RKO (cell line): ENCODE measurements at regions not wholly inside any gene's neighbourhood (a gene's known extent, or its start where the extent isn't known, plus 50 kb on each side); places are given as distances from the start of the nearest gene placed in this dataset.
A peak's percentile ranks its signal among the peaks of the same experiment; 100 is the strongest.

Source experiments
- DNase-seq: peaks from one replicate; pipeline ENCODE4 v3.0.0-alpha.2; 2016; ENCODE audit warnings: low spot score

DNA sequence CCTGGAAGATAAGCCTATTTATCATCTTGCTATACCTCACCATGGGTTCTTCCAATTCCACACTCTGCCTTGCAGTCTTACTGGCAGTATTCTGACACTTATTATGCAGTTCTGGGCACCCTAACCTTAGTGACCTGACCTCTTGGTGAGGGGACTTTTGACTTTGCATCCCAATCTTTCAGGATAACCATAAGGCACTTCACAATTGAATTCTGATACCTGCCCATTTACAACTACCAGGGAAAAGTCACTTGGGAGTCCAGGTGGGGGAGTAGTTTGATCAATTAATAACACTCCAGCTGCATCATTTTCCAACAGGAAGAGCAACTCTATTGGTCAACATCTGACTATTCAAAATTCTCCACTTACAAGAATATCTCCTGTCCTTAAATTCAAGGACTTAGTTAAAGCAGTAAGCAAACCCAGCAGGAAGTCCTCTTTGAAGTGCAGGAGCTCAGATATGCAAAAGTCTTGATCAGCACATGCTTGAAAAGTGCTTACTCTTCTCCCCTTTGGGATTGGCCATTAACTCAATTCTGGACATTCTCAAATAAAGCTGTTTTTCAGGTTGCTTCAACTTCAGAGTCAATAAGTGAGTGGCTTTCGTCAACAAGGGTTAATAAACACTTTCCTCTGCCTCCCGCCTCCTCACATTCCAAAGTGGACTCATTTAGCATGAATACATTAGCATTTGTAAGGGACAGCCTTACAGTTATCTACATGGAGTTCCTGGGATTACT, 177.4 kb upstream of the NRIP1 start:
- DNase-seq, result no peak

- DNase-seq, result no peak
Observed at GRCh38 chr21:15242906-15243305, 178.1 kb upstream of the NRIP1 start.

DNA sequence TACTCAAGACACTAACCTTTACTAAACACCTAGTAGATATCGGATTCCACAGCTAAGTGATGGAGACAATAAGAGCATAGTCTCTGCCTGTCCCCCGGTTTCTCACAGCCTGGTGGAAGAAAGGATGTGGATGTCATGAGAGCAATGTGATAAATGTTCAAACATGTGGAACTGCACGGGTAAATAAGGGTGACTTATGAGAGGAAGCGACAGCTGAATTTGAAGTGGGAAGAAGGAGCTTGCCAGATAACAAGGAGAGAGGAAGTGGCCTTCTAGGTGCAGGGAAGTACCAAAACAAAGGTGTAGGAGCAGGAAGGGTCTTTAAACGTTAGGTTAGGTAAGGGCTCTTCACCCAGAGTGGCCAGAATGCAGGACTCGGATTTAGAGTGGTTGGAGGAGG, 178.6 kb upstream of the NRIP1 start:
- no peak for DNase-seq

DNA sequence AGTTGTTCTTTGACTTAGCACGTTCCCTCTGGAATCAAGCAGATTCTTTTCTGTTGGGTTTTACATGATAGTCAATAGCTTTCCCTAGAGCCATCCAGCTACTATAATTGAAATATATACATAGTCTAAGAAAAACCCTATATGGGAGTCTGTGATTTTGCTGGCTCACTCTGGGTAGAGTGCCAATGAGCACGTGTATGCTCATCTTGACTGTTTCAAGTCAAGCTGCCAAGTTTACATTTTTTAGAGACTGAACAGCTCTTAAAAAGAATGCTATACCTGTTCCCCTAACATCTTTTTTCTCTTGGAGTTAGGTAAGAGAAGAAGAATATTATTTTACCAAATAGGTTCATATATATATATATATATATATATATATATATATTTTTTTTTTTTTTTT, 182.8 kb upstream of the NRIP1 start:
- no peak for DNase-seq

DNA sequence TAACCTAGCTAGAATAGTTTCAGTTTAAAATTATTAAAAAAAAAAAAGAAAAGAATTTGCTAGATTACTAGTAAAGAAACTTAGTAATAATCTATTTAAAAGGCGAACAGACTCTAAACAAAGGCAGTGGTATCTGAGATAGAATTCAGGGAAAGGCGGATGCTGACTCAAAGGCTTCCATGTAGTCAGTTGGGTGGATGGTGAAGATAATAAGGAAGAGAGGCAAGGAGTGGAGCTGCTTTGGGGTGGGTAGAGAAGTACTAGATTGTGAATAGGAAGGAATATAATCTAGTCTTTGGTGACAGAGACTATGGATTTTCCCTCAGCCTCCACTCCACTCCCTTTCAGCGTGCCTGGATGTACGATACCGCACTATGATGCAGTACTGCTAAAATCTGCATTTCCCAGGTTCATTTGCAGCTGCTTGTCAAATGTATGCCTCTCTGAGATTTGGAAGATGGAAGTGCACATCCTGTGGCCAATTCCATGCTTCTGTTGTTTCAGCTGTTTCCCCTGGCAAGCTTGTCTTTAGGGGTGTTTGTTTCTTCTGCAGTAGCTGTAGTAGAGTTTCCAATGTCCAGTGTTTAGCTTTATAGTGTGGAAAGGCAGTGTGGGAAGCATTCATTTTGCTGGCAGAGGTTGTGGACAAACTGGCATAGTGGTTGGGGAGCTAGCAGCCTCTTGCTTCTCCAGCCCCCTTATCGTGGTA, 184.6 kb upstream of the NRIP1 start:
- DNase-seq, result no peak

GRCh38 chr21:15250384-15250783, 185.6 kb upstream of the NRIP1 start:
- peak; percentile 4 for DNase-seq

DNA sequence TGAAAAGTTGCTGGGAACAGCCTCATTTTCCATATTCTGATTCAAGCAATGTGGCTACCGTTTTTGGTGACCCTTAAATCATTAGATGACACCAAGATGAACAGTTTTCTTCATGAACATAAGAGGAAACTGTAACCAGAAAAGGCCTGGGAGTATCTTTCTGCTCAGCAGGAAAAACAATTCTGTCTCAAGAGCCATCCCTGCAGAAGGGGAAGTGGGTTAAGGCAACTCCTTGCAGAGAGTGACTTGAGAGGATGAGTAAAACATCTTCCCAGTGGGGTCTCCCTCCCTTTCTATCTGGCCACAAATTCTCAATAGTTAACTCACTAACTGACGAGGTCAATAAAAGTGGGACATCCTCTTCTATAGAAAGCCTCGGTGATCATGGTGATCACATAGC, 187.6 kb upstream of the NRIP1 start:
- no peak for DNase-seq

DNA sequence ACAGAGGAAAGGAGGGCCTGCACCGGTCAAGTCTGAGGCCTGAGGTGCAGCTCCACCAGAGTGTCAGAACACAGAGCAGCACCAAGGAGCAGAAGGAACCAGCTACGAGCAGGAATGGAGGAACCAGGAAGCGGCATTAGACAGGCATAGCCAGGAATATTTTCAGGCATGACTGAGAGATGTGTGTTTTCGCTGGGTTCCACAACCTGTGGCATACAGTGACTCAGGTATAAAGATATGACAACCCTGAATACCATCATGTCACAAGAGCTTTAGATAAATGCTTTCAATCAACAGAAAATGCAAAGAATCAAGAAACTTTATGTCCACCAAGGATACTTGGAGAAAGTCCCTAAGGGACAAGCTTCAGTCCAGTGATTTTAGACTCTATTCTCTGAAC, 189.3 kb upstream of the NRIP1 start:
- DNase-seq, result no peak

DNA sequence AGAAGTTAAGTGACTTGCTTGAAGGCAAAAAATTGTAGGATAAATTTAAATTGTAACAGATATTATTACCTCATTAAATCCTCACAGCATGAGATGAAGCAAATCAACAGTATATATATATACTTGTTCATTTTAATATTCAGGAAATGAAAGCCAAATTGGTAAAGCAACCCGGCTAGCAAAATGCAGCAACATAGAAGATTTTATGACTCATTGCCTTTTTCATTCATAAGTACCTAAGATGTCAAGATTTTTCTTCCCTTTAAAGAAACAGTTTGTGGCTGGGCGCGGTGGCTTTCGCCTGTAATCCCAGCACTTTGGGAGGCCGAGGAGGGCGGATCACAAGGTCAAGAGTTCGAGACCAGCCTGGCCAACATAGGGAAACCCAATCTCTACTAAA, 190.5 kb upstream of the NRIP1 start:
- DNase-seq, result no peak

- no peak for DNase-seq
Observed at GRCh38 chr21:15255763-15256162, 191.0 kb upstream of the NRIP1 start.

- no peak for DNase-seq
Observed at GRCh38 chr21:15256996-15257395, 192.2 kb upstream of the NRIP1 start.

- no peak for DNase-seq
Observed at GRCh38 chr21:15257646-15258045, 192.8 kb upstream of the NRIP1 start.

GRCh38 chr21:15259824-15260223, 195.0 kb upstream of the NRIP1 start:
- no peak for DNase-seq

- no peak for DNase-seq
Observed at GRCh38 chr21:15260604-15261003, 195.8 kb upstream of the NRIP1 start.

GRCh38 chr21:15264084-15264665, 199.4 kb upstream of the NRIP1 start:
- DNase-seq, result no peak

DNA sequence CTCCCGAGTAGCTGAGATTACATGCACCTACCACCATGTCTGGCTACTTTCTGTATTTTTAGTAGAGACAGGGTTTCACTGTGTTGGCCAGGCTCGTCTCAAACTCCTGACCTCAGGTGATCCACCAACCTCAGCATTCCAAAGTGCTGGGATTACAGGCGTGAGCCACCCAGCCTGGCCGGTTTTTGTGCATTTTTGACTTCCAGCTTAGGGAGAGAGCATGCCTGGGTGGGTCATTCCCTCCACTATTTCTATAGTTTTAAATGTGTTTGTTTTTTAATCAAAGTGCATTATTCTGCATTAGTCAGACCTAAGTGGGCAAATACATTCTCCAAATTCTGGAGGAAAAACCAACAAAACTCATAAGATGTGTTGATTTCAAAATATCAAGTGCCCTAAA, 207.4 kb upstream of the NRIP1 start:
- no peak for DNase-seq

DNA sequence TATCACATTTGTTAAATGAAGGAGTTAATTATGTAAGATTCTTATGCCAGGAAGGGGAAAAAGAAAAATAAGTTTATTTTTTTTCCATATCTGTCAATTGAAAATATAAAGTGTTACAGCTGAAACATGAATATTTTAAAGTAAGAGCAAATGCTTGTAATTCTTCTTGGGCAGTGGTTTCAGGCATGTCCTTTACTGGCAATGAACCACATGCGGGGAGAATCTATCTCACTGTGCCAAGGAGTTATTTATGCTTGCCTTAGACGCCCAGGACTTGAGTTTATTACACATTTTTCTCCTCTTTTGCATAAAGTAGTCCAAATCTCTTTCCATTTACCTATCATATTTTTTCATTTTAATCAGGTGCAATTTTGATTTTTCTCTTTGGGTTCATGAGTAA, 207.8 kb upstream of the NRIP1 start:
- no peak for DNase-seq

GRCh38 chr21:15273244-15273643, 208.4 kb upstream of the NRIP1 start:
- DNase-seq, result no peak

DNA sequence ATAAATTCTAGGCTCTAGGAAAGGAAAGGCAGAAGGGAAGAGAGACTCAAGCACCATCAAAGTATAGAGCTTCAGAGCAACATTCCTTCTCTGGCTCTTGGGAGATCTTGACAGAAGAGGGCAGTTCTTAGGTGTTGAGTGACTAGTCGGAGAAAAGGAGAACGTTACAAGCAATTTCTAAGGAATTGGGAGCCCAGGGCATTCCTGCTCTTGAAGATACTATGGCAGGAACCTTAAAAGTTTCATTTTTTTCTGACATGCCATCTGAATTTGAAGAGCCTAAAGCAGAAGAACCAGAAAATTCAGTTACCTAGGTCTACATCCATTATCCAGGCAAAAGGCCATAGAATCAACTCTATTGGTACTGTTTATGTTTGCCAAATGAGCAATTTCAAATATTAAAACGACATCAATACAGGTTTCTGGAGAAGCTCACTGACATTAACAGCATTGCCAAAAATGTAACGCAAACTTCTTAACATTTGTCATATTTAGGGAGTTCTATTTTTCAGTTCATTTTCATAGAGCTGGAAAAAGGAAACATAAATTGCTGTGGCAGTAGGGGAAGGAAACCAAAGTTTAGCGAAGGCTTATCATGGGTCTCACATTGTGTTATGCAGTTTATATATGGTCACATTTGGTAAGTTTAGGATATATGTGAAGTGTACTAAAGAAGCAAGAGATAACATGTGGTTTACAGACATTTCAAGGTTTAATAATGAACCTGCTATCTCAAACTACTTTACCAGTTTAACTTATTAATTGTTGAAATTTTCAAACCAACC, 210.1 kb upstream of the NRIP1 start:
- no peak for DNase-seq

- no peak for DNase-seq
Observed at GRCh38 chr21:15275615-15276235, 210.9 kb upstream of the NRIP1 start.

DNA sequence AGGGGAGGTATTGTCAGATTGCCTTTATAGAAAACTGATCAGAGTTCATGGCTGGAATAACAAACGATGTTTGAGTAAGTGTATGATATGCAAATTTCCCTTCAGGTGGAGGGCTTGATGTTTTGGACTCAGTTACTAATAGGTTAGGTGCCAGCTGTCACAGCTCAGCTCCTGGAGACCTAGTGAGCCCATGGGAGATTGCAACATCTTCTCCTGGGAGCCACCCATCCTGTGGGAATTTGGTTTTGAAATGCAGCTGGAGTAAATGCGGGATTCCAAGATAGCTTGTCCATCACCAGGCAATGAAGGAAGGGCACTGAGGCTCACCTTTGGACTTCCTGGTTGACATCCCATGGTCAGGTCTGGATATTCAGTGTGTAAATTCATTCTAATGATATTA, 211.4 kb upstream of the NRIP1 start:
- DNase-seq, result no peak

DNA sequence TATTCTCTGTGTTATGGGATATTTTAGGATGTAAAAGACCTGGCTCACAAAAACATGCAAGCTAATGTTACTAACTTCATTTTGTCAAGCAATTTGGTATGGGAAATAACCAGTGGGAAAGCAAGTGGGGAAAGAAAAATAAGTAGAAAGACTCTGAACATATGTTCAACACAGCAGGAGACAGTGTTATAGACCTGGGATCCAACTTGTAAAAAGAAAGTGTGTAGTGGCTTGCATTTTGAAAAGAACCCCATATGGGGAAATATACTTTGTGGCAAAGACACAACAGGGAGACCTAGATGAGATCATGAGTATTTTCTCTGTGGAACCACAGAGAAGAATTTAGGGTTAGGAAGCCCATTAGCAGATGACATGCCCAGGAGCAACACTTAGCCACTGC, 212.7 kb upstream of the NRIP1 start:
- DNase-seq, result no peak
